Retinal pigment epithelial cell (primary cell): ENCODE measurements at regions not wholly inside any gene's neighbourhood (a gene's known extent, or its start where the extent isn't known, plus 50 kb on each side); places are given as distances from the start of the nearest gene placed in this dataset.

ENCODE experiments used
- DNase-seq: peaks from one replicate; pipeline ENCODE4 v3.0.0-alpha.2; 2010; ENCODE audit warnings: low read depth
- H3K4me3 ChIP-seq: 2 replicates; pipeline ENCODE4 v1.5.1; 2011; ENCODE audit warnings: mild to moderate bottlenecking, low read length, control low read depth, moderate library complexity
- TF ChIP-seq, protein P1 (sequence below): conservative IDR thresholded peaks from 2 replicates; pipeline ENCODE4 v1.5.1; 2011; ENCODE audit warnings: low read depth, low read length, control low read depth, inconsistent platforms

- TF ChIP-seq, protein P1, sequence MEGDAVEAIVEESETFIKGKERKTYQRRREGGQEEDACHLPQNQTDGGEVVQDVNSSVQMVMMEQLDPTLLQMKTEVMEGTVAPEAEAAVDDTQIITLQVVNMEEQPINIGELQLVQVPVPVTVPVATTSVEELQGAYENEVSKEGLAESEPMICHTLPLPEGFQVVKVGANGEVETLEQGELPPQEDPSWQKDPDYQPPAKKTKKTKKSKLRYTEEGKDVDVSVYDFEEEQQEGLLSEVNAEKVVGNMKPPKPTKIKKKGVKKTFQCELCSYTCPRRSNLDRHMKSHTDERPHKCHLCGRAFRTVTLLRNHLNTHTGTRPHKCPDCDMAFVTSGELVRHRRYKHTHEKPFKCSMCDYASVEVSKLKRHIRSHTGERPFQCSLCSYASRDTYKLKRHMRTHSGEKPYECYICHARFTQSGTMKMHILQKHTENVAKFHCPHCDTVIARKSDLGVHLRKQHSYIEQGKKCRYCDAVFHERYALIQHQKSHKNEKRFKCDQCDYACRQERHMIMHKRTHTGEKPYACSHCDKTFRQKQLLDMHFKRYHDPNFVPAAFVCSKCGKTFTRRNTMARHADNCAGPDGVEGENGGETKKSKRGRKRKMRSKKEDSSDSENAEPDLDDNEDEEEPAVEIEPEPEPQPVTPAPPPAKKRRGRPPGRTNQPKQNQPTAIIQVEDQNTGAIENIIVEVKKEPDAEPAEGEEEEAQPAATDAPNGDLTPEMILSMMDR: no peak
- no peak for DNase-seq
- H3K4me3 ChIP-seq: no peak overlapping the region
These were observed 90.3 kb downstream of the BLID start for GRCh38 chr11:122025757-122026156.

DNA sequence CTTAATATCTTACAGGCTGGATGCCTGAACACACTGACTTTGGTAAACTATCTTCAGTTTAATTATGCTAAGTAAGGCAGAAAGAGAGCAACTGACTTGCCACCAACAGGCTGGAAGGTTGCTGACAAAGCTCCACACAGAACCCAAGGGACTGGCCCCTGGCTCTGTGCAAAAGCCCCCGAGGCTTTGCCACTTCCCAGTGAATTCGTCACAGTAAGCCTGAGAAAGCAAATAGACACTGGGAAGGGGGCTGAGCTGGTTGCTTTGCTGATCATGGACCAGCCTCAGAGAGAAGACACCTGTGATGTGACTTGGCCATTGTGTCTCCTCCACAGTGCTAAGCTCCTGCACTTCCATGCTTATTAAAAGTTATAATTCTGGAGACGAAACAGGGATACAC lies 91.7 kb downstream of the BLID start:
- H3K4me3 ChIP-seq: no peak overlapping the region
- TF ChIP-seq, protein P1: no peak
- DNase-seq: no peak

- H3K4me3 ChIP-seq: no peak overlapping the region
- DNase-seq: no peak
- TF ChIP-seq, protein P1: peak; percentile 22
These were observed 92.3 kb downstream of the BLID start for GRCh38 chr11:122023614-122024250.

DNA sequence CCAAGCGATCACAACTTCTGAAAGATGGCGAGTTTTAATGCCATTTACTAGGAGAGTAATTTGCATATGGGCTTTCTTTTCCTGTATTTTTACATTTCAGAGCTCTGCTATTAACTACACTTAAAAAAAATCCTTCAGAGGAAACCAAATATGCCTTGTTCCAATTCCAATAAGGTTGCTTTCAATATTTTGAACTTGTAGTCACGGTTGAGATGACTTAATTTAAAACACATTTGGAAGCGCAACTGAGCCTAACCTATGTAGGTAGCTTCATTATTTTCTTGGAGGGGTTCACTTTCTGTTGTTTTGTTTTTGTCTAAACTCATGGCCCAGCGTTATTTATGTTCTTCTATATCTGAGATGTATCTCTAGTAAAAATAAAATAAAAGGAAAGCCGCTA lies 93.4 kb downstream of the BLID start:
- DNase-seq: no peak
- H3K4me3 ChIP-seq: no peak overlapping the region
- TF ChIP-seq, protein P1: no peak

DNA sequence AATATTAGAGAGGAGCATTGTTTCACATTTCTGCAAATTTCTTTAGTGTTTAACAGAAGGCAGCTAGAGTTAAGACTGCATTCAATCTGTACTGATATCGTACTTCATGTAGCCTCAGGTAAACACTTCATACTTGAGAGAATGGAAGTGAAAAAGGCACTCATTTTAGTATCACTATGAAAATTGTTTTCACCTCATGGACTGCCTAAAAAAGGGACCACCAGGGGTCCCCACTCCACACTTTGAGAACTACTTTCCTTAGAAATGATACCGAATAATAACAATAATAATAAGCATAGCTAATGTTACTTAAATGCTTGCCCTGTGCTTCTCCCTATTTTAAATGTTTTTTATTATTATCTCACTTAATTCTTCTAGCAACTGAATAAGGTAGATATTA lies 95.1 kb downstream of the BLID start:
- H3K4me3 ChIP-seq: no peak overlapping the region
- TF ChIP-seq, protein P1: peak; percentile 57
- no peak for DNase-seq

- no peak for DNase-seq
- TF ChIP-seq, protein P1: no peak
- H3K4me3 ChIP-seq: no peak overlapping the region
These were observed 95.9 kb downstream of the BLID start for GRCh38 chr11:122019908-122020694.

- no peak for DNase-seq
- H3K4me3 ChIP-seq: no peak overlapping the region
- TF ChIP-seq, protein P1: no peak
These were observed 108.4 kb downstream of the BLID start for GRCh38 chr11:122007601-122008071.
